Nephron (organoid): ENCODE measurements at regions not wholly inside any gene's neighbourhood (a gene's known extent, or its start where the extent isn't known, plus 50 kb on each side); places are given as distances from the start of the nearest gene placed in this dataset.
"Not testable (repeated sequence)": the region's sequence is repeated elsewhere in the genome, so short reads cannot be mapped to it uniquely, and the experiment has no call there.

Experiments used
- H3K27ac Mint-ChIP-seq, 3 experiments: 2 replicates each; pipeline ENCODE4 v1.8.0; 2020; ENCODE audit warnings: mixed read lengths in 3 of 3, mild to moderate bottlenecking in 2 of 3, moderate library complexity in 1 of 3
- H3K27me3 Mint-ChIP-seq: 2 replicates; pipeline ENCODE4 v1.8.0; 2021; ENCODE audit warnings: low read depth, mild to moderate bottlenecking, moderate library complexity, mixed read lengths
- H3K36me3 Mint-ChIP-seq: 2 replicates; pipeline ENCODE4 v1.8.0; 2020; ENCODE audit warnings: low read depth, mixed read lengths
- H3K4me1 Mint-ChIP-seq: 2 replicates; pipeline ENCODE4 v1.8.0; 2020; ENCODE audit warnings: mixed read lengths
- H3K4me3 Mint-ChIP-seq, 3 experiments: 2 replicates each; pipeline ENCODE4 v1.8.0; 2020; ENCODE audit warnings: mild to moderate bottlenecking in 3 of 3, mixed read lengths in 3 of 3, moderate library complexity in 2 of 3
- H3K9me3 Mint-ChIP-seq: 2 replicates; pipeline ENCODE4 v1.8.0; 2020; ENCODE audit warnings: mixed read lengths
- CTCF ChIP-seq, 3 experiments: fragments of 200-600 bp; sonication (generic); IDR thresholded peaks; one replicate each; pipeline ENCODE4 v1.5.0; 2021; ENCODE audit warnings: antibody characterized with exemption in 3 of 3; ENCODE audit not compliant: unreplicated experiment in 3 of 3

DNA sequence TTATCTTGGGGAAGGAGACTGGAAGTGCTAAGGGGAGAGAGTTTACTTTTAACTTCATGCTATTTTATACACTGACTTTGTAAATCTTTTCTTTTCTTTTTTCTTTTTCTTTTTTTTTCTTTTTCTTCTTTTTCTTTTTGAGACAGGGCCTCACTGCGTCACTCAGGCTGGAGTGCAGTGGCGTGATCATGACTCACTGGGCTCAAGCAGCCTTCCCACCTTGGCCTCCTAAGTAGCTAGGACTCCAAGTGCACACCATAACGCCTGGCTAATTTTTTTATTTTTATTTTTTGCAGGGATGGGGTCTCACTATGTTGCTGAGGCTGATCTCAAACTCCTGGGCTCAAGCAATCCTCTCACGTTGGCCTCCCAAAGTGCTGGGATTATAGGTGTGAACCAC, 294.6 kb upstream of the PRICKLE1 start:
- Mint-ChIP-seq H3K27me3 (no peaks in the 10 kb centered on the region), H3K9me3 (peaks cover 23% of the 10 kb centered on the region)
- TF ChIP-seq CTCF (IDR thresholded peaks at IDR 0.05; ENCODE audit: unreplicated experiment in 3 of 3): no peak

DNA sequence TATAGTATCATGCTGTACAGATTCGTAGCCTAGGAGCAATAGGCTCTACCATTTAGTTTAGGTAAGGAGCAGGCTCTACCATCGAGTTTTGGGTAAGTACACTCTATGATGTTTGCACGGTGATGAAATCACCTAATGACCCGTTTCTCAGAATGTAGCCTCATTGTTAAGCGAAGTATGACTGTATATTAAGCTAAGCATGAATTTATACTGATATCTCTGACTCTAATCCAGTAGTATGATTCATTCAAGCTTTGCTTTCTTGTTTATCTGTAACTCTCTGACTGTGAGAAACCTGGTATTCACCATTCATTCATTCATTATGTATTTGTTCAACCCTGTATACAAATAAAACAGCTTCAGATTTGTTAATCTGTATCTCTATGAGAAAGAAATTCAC, 283.9 kb upstream of the PRICKLE1 start:
- TF ChIP-seq CTCF (IDR thresholded peaks at IDR 0.05; ENCODE audit: unreplicated experiment in 3 of 3): no peak
- H3K27me3 Mint-ChIP-seq: no peaks in the 10 kb centered on the region
- no peaks in the 10 kb centered on the region for H3K36me3 Mint-ChIP-seq
- no peaks in the 10 kb centered on the region for H3K4me1 Mint-ChIP-seq
- peaks cover 16% of the 10 kb centered on the region for H3K9me3 Mint-ChIP-seq
- no peak overlapping the region for H3K27ac Mint-ChIP-seq
- no peak overlapping the region for H3K4me3 Mint-ChIP-seq

More for the DNA sequence above, 294.6 kb upstream of the PRICKLE1 start:
- H3K4me1 Mint-ChIP-seq: no peaks in the 10 kb centered on the region
- peaks cover 13% of the 10 kb centered on the region for H3K36me3 Mint-ChIP-seq
- no peak overlapping the region for H3K4me3 Mint-ChIP-seq
- peak overlapping the region in 1 of 3 experiments; percentile 29 for H3K27ac Mint-ChIP-seq

DNA sequence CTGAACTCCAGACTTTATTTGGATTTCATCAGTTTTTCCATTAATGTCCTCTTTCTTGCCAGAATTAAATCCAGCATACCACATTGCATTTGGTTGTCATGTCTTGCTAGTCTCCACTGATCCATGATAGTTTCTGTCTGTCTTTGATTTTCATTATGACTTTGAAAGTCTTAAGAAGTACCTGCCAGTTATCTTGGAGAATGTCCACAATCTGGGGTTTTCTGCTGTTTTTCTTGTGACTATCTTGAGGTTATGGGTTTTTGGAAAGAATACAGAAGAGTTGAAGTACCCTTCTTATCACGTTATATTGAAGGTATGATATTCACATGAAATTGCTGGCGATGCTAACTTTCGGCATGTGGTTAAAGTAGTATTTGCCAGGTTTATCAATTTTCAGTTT, 282.3 kb upstream of the PRICKLE1 start:
- Mint-ChIP-seq H3K27me3 (no peaks in the 10 kb centered on the region), H3K36me3 (no peaks in the 10 kb centered on the region), H3K4me3 (no peak overlapping the region), H3K4me1 (no peaks in the 10 kb centered on the region), H3K9me3 (peaks cover 7% of the 10 kb centered on the region), H3K27ac (no peak overlapping the region)
- TF ChIP-seq CTCF (IDR thresholded peaks at IDR 0.05; ENCODE audit: unreplicated experiment in 3 of 3): no peak

GRCh38 chr12:42868291-42868690, 278.7 kb upstream of the PRICKLE1 start:
- H3K27me3 Mint-ChIP-seq: no peaks in the 10 kb centered on the region
- no peak overlapping the region for H3K27ac Mint-ChIP-seq
- no peak overlapping the region for H3K4me3 Mint-ChIP-seq
- no peak for TF ChIP-seq CTCF (IDR thresholded peaks at IDR 0.05; ENCODE audit: unreplicated experiment in 3 of 3)
- no peaks in the 10 kb centered on the region for H3K36me3 Mint-ChIP-seq
- H3K9me3 Mint-ChIP-seq: peaks cover 5% of the 10 kb centered on the region
- no peaks in the 10 kb centered on the region for H3K4me1 Mint-ChIP-seq

GRCh38 chr12:42865282-42865681, 275.7 kb upstream of the PRICKLE1 start:
- Mint-ChIP-seq H3K4me3 (no peak overlapping the region), H3K27me3 (no peaks in the 10 kb centered on the region), H3K4me1 (peaks cover 2% of the 10 kb centered on the region), H3K36me3 (no peaks in the 10 kb centered on the region), H3K27ac (no peak overlapping the region), H3K9me3 (peaks cover 8% of the 10 kb centered on the region)
- no peak for TF ChIP-seq CTCF (IDR thresholded peaks at IDR 0.05; ENCODE audit: unreplicated experiment in 3 of 3)

DNA sequence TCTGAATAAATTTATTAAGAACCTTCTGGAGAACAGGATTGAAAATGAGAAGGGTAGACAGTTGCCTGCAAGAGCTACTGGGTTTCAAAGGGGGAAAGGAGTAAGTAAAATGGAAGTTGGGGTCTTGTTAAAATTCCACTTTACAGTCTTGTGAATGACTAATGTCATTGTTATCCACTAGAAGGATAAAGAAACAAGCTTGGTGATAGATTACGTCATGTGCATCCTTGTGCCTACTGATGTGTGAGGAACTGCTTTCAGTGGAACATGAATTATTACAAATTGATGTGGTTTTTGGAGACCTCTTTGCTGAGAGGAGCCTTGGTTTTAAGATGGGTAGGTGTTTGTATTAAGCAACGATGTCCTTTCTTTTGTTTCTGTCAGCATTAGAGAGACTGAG, 272.5 kb upstream of the PRICKLE1 start:
- Mint-ChIP-seq H3K27ac (no peak overlapping the region), H3K4me1 (peaks cover 19% of the 10 kb centered on the region), H3K4me3 (no peak overlapping the region), H3K27me3 (no peaks in the 10 kb centered on the region), H3K36me3 (no peaks in the 10 kb centered on the region), H3K9me3 (peaks cover 8% of the 10 kb centered on the region)
- no peak for TF ChIP-seq CTCF (IDR thresholded peaks at IDR 0.05; ENCODE audit: unreplicated experiment in 3 of 3)

GRCh38 chr12:42860331-42860730, 270.8 kb upstream of the PRICKLE1 start:
- not testable (repeated sequence) for H3K4me3 Mint-ChIP-seq, H3K27me3 Mint-ChIP-seq, H3K9me3 Mint-ChIP-seq, H3K36me3 Mint-ChIP-seq
- Mint-ChIP-seq H3K27ac (peak overlapping the region in 2 of 3 experiments; percentile 84 to 93), H3K4me1 (peaks cover 25% of the 10 kb centered on the region)
